ENCODE measurements at regions not wholly inside any gene's neighbourhood (a gene's known extent, or its start where the extent isn't known, plus 50 kb on each side); places are given as distances from the start of the nearest gene placed in this dataset.

DNA sequence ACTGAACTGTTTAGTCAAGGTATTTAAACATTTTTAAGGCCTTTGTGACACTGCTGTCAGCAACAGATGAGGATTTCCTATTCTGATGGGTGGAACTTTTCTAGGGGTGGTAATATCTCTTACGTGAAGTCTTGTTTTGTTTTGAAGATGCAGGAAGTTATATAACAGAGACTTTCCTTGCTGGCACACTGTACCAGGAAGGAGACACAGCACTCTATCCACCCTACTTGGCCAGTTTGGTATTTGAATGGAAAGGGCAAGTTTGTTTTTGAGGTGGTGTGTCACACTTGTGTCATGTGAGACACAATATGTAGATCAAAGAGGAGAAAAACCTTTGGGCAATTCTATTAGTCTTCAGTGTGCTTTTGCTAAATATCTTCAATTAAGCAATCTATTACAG is 51.6 kb upstream of the SRP54 start:
- no peaks in the 10 kb centered on the region for H3K79me2 ChIP-seq (ENCODE audit: low read length)
- DNase-seq: no peak
- H3F3A ChIP-seq (ENCODE audit: insufficient read depth, low read length): no peaks in the 10 kb centered on the region
- no peaks in the 10 kb centered on the region for H3K9me3 ChIP-seq (replicated peaks; ENCODE audit: insufficient read depth, low read length)
- TF ChIP-seq EZH2 (optimal IDR thresholded peaks at IDR 0.05; ENCODE audit: low read depth, low read length) (no peak), EZH2phosphoT487 (IDR thresholded peaks at IDR 0.05; ENCODE audit: low read length) (no peak)
- TF ChIP-seq, protein P1, sequence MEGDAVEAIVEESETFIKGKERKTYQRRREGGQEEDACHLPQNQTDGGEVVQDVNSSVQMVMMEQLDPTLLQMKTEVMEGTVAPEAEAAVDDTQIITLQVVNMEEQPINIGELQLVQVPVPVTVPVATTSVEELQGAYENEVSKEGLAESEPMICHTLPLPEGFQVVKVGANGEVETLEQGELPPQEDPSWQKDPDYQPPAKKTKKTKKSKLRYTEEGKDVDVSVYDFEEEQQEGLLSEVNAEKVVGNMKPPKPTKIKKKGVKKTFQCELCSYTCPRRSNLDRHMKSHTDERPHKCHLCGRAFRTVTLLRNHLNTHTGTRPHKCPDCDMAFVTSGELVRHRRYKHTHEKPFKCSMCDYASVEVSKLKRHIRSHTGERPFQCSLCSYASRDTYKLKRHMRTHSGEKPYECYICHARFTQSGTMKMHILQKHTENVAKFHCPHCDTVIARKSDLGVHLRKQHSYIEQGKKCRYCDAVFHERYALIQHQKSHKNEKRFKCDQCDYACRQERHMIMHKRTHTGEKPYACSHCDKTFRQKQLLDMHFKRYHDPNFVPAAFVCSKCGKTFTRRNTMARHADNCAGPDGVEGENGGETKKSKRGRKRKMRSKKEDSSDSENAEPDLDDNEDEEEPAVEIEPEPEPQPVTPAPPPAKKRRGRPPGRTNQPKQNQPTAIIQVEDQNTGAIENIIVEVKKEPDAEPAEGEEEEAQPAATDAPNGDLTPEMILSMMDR (IDR thresholded peaks at IDR 0.05; ENCODE audit: low read length): no peak
- no peaks in the 10 kb centered on the region for H4K20me1 ChIP-seq (ENCODE audit: insufficient read depth, low read length)
- peak overlapping the region; percentile 61 for H2AFZ ChIP-seq (ENCODE audit: low read length)
- H3K9me2 ChIP-seq (replicated peaks; ENCODE audit: insufficient read depth, low read length): no peaks in the 10 kb centered on the region
- H3K36me3 ChIP-seq (replicated peaks; ENCODE audit: insufficient read depth, low read length): no peaks in the 10 kb centered on the region
- peak overlapping the region; percentile 74 for H3K4me2 ChIP-seq (ENCODE audit: low read depth, low read length)
- peaks cover 11% of the 10 kb centered on the region for H3K4me1 ChIP-seq (ENCODE audit: low read length)
- H3K9ac ChIP-seq (ENCODE audit: low read length): no peak overlapping the region; the same call in 1 of the 2 replicates
- H3K27me3 ChIP-seq (replicated peaks; ENCODE audit: insufficient read depth, low read length): no peaks in the 10 kb centered on the region
- peak overlapping the region; percentile 62; the same call in 1 of the 2 replicates for H3K27ac ChIP-seq (ENCODE audit: low read length)
- H3K4me3 ChIP-seq (ENCODE audit: low read length): 0 out of 2 replicates have a peak overlapping the region, but pooled peaks have one; percentile 17

GRCh38 chr14:34930591-34931091 is 52.2 kb upstream of the SRP54 start:
- peaks cover 11% of the 10 kb centered on the region for H3K4me1 ChIP-seq (ENCODE audit: low read length)
- peak overlapping the region; percentile 25; the same call in 1 of the 2 replicates for H3K4me3 ChIP-seq (ENCODE audit: low read length)
- peak overlapping the region; percentile 61; the same call in 1 of the 2 replicates for H2AFZ ChIP-seq (ENCODE audit: low read length)
- H3K79me2 ChIP-seq (ENCODE audit: low read length): no peaks in the 10 kb centered on the region
- no peaks in the 10 kb centered on the region for H3K36me3 ChIP-seq (replicated peaks; ENCODE audit: insufficient read depth, low read length)
- no peaks in the 10 kb centered on the region for H3K27me3 ChIP-seq (replicated peaks; ENCODE audit: insufficient read depth, low read length)
- no peak overlapping the region; the same call in 1 of the 2 replicates for H3K9ac ChIP-seq (ENCODE audit: low read length)
- peak overlapping the region; percentile 74 for H3K4me2 ChIP-seq (ENCODE audit: low read depth, low read length)
- no peaks in the 10 kb centered on the region for H4K20me1 ChIP-seq (ENCODE audit: insufficient read depth, low read length)
- H3K27ac ChIP-seq (ENCODE audit: low read length): peak overlapping the region; percentile 62; the same call in 1 of the 2 replicates
- H3K9me3 ChIP-seq (replicated peaks; ENCODE audit: insufficient read depth, low read length): no peaks in the 10 kb centered on the region
- no peaks in the 10 kb centered on the region for H3F3A ChIP-seq (ENCODE audit: insufficient read depth, low read length)
- DNase-seq: peak; percentile 45
- H3K9me2 ChIP-seq (replicated peaks; ENCODE audit: insufficient read depth, low read length): no peaks in the 10 kb centered on the region
- TF ChIP-seq, protein P1 (IDR thresholded peaks at IDR 0.05; ENCODE audit: low read length): no peak
- TF ChIP-seq EZH2 (optimal IDR thresholded peaks at IDR 0.05; ENCODE audit: low read depth, low read length): no peak
- TF ChIP-seq EZH2phosphoT487 (IDR thresholded peaks at IDR 0.05; ENCODE audit: low read length): no peak

DNA sequence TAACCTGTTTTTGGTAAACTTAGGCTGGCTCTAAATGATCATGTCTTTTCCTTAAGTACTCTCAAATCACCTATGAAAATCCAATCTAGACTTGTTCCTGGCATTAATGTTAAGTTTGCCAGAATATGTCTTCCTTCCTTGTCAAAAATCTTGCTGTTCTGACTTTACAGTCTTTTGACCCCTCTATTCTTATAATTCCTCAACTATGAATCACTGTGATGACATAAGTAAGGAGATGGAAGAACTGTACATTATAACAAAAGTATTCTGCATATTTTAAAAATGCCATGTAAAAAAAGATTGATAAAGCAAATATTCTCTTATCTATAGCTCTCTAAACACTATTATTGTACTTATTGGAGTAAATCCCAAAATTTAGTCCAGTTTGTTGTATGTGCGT is 51.4 kb upstream of the BAZ1A start:
- TF ChIP-seq EZH2phosphoT487 (IDR thresholded peaks at IDR 0.05; ENCODE audit: low read length) (no peak), EZH2 (optimal IDR thresholded peaks at IDR 0.05; ENCODE audit: low read depth, low read length) (no peak)
- TF ChIP-seq, protein P1 (IDR thresholded peaks at IDR 0.05; ENCODE audit: low read length): no peak
- no peaks in the 10 kb centered on the region for H3K36me3 ChIP-seq (replicated peaks; ENCODE audit: insufficient read depth, low read length)
- no peaks in the 10 kb centered on the region for H3F3A ChIP-seq (ENCODE audit: insufficient read depth, low read length)
- no peaks in the 10 kb centered on the region for H4K20me1 ChIP-seq (ENCODE audit: insufficient read depth, low read length)
- no peak overlapping the region for H3K4me2 ChIP-seq (ENCODE audit: low read depth, low read length)
- H3K9ac ChIP-seq (ENCODE audit: low read length): no peak overlapping the region
- no peak overlapping the region for H3K4me3 ChIP-seq (ENCODE audit: low read length)
- H3K9me2 ChIP-seq (replicated peaks; ENCODE audit: insufficient read depth, low read length): no peaks in the 10 kb centered on the region
- H3K9me3 ChIP-seq (replicated peaks; ENCODE audit: insufficient read depth, low read length): no peaks in the 10 kb centered on the region
- H2AFZ ChIP-seq (ENCODE audit: low read length): no peak overlapping the region
- no peak for DNase-seq
- H3K27ac ChIP-seq (ENCODE audit: low read length): no peak overlapping the region
- H3K27me3 ChIP-seq (replicated peaks; ENCODE audit: insufficient read depth, low read length): no peaks in the 10 kb centered on the region
- peaks cover 10% of the 10 kb centered on the region for H3K4me1 ChIP-seq (ENCODE audit: low read length)
- no peaks in the 10 kb centered on the region for H3K79me2 ChIP-seq (ENCODE audit: low read length)
